HFFc6 (cell line): ENCODE measurements at regions not wholly inside any gene's neighbourhood (a gene's known extent, or its start where the extent isn't known, plus 50 kb on each side); places are given as distances from the start of the nearest gene placed in this dataset.
"Not testable (repeated sequence)": the region's sequence is repeated elsewhere in the genome, so short reads cannot be mapped to it uniquely, and the experiment has no call there.

Experiments
- DNase-seq: peaks from one replicate; pipeline ENCODE4 v3.0.0-alpha.2; 2018
- H3K27ac Mint-ChIP-seq: 2 replicates; pipeline ENCODE4 v1.8.0; 2020; ENCODE audit warnings: mild to moderate bottlenecking, mixed read lengths
- H3K27me3 Mint-ChIP-seq: 2 replicates; pipeline ENCODE4 v1.8.0; 2021; ENCODE audit warnings: mild to moderate bottlenecking, moderate library complexity, mixed read lengths; ENCODE audit not compliant: insufficient read depth
- H3K36me3 Mint-ChIP-seq: 2 replicates; pipeline ENCODE4 v1.8.0; 2021; ENCODE audit warnings: low read depth, mixed read lengths
- H3K4me1 Mint-ChIP-seq: 2 replicates; pipeline ENCODE4 v1.8.0; 2020; ENCODE audit warnings: low read depth, mixed read lengths
- H3K4me3 Mint-ChIP-seq: 2 replicates; pipeline ENCODE4 v1.8.0; 2020; ENCODE audit warnings: mild to moderate bottlenecking, moderate library complexity, mixed read lengths
- H3K9me3 Mint-ChIP-seq: 2 replicates; pipeline ENCODE4 v1.8.0; 2020; ENCODE audit warnings: mild to moderate bottlenecking, mixed read lengths
- TF ChIP-seq, protein P1 (sequence below): fragments of 200-600 bp; sonication (generic); IDR thresholded peaks from 2 replicates; pipeline ENCODE4 v1.5.0; 2021; ENCODE audit warnings: antibody characterized with exemption, mild to moderate bottlenecking

DNA sequence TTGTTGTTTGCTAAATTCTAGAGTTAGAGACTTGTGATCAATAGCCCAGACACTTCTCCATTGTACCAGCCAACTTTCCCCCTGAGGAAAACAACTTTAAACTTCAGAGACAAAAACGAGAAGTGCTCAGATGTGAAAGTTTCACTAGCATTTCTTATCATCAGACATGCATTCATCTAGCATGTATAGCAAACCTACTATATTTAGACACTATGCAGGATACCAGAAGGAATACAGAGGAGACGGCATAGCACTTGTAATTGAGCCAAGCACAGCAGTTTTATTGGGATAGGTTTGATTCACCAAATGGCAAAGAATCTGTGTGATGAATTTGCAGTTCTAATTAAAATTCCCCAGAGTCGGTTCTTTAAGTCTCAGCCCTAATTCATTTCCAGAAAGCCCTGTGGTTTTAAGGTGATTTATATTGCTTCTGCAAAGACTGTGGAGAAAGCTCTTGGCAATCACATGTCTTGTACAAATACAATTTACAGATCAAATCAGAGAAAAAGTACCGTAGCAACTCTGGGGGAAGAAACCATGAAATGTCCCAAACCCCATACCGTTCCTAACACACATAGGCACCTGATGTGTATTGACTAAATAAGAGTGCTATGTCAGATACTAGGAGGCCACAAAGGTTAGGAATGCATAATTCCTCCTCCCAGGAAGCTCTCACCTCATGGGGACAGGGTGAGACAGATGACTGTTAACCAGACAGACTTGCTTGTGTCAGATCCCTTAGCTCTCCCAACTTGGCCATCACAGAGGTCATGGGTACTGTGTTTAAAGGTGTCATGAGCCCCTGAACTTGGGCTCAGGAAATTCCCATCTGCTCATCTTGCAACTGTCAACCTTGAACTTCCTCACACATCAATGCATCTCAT lies 69.6 kb upstream of the KRAS start:
- H3K4me1 Mint-ChIP-seq: peaks cover 9% of the 10 kb centered on the region
- no peaks in the 10 kb centered on the region; the same call in 1 of the 2 replicates for H3K36me3 Mint-ChIP-seq
- peaks cover 14% of the 10 kb centered on the region for H3K27me3 Mint-ChIP-seq
- TF ChIP-seq, protein P1, sequence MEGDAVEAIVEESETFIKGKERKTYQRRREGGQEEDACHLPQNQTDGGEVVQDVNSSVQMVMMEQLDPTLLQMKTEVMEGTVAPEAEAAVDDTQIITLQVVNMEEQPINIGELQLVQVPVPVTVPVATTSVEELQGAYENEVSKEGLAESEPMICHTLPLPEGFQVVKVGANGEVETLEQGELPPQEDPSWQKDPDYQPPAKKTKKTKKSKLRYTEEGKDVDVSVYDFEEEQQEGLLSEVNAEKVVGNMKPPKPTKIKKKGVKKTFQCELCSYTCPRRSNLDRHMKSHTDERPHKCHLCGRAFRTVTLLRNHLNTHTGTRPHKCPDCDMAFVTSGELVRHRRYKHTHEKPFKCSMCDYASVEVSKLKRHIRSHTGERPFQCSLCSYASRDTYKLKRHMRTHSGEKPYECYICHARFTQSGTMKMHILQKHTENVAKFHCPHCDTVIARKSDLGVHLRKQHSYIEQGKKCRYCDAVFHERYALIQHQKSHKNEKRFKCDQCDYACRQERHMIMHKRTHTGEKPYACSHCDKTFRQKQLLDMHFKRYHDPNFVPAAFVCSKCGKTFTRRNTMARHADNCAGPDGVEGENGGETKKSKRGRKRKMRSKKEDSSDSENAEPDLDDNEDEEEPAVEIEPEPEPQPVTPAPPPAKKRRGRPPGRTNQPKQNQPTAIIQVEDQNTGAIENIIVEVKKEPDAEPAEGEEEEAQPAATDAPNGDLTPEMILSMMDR: no peak
- no peak for DNase-seq
- H3K27ac Mint-ChIP-seq: no peak overlapping the region
- H3K4me3 Mint-ChIP-seq: no peak overlapping the region
- no peaks in the 10 kb centered on the region; the same call in 1 of the 2 replicates for H3K9me3 Mint-ChIP-seq

DNA sequence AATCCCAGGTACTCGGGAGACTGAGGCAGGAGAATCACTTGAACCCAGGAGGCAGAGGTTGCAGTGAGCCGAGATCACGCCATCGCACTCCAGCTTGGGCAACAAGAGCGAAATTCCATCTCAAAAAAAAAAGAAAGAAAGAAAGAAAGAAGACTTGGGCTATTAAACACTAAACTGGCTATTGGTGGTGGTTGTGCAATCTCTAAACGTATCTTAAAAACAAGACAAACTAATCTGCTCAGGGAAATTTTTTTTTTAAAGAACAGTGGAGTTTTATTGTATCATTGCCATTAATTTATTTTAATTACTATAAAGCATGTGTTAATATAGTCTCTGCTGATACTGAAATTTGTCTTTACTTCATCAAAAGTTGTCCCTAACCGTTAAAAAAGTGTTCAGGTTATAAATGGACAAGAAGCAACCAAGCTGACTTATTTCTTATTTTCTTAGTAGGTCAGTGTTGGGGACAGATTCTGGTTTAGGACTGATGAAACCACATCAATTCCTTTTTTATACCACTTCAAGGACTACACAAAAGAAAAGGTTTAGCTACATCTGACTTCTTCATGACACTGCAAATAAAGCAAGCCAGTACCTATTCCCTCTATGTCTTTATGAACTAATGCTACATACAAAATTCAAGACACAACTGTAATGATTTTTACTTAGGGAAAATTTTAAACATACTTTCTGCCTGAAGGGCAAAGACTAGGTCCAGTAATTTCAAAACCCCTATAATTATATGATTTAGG lies 68.7 kb upstream of the KRAS start:
- Mint-ChIP-seq H3K27me3 (peaks cover 14% of the 10 kb centered on the region), H3K4me1 (peaks cover 9% of the 10 kb centered on the region), H3K27ac (no peak overlapping the region), H3K36me3 (no peaks in the 10 kb centered on the region; the same call in 1 of the 2 replicates), H3K9me3 (no peaks in the 10 kb centered on the region; the same call in 1 of the 2 replicates), H3K4me3 (no peak overlapping the region)
- TF ChIP-seq, protein P1: no peak
- DNase-seq: no peak

DNA sequence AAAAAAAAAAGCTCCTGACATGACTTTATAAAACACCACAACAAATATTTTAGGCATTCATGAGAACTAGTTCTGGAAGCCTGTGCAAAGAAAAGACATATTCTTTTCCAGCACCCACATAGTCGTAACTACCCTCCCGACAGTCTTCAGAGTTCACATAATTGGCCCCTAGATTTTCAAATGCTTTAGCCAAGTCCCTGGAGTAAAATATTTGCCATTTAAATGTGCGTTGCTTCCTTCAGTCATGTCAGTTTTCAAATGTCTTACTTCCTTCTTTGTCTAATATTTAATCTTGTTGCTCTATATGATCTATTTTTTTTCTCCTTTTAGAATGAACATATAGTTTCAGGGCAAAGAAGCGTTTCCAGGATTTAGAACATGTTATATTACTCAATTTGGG lies 66.8 kb upstream of the KRAS start:
- H3K36me3 Mint-ChIP-seq: no peaks in the 10 kb centered on the region; the same call in 1 of the 2 replicates
- no peaks in the 10 kb centered on the region; the same call in 1 of the 2 replicates for H3K9me3 Mint-ChIP-seq
- H3K27me3 Mint-ChIP-seq: peaks cover 10% of the 10 kb centered on the region
- DNase-seq: no peak
- TF ChIP-seq, protein P1: no peak
- H3K4me3 Mint-ChIP-seq: no peak overlapping the region
- peaks cover 4% of the 10 kb centered on the region for H3K4me1 Mint-ChIP-seq
- H3K27ac Mint-ChIP-seq: no peak overlapping the region

GRCh38 chr12:25315388-25315787 lies 64.7 kb upstream of the KRAS start:
- Mint-ChIP-seq H3K27me3 (peaks cover 3% of the 10 kb centered on the region; the same call in 1 of the 2 replicates), H3K36me3 (no peaks in the 10 kb centered on the region; the same call in 1 of the 2 replicates), H3K27ac (no peak overlapping the region), H3K4me3 (no peak overlapping the region), H3K4me1 (peaks cover 9% of the 10 kb centered on the region), H3K9me3 (no peaks in the 10 kb centered on the region; the same call in 1 of the 2 replicates)
- DNase-seq: no peak
- TF ChIP-seq, protein P1: no peak

GRCh38 chr12:25313266-25313990 lies 62.7 kb upstream of the KRAS start:
- H3K4me3 Mint-ChIP-seq, H3K9me3 Mint-ChIP-seq, H3K36me3 Mint-ChIP-seq, DNase-seq, H3K27ac Mint-ChIP-seq, H3K27me3 Mint-ChIP-seq: not testable (repeated sequence)
- peaks cover 16% of the 10 kb centered on the region for H3K4me1 Mint-ChIP-seq
